Upper lobe of left lung (tissue), 6 donors: ENCODE measurements at regions not wholly inside any gene's neighbourhood (a gene's known extent, or its start where the extent isn't known, plus 50 kb on each side); places are given as distances from the start of the nearest gene placed in this dataset.

ENCODE experiments used
- ATAC-seq, 2 donors: fragments of 200-7000 bp; cut with Tn5 transposase; one replicate each; pipeline ENCODE4 v1.9.1; 2022; ENCODE audit warnings: mild to moderate bottlenecking in 2 of 2, moderate library complexity in 2 of 2; ENCODE audit not compliant: low FRiP score in 2 of 2
- DNase-seq, 2 donors: peaks; one replicate each; pipeline ENCODE4 v3.0.0-alpha.2; 2019 to 2020
- H3K27ac ChIP-seq, 4 donors: fragments of 200-600 bp; sonication (generic); one replicate each; pipeline ENCODE4 v1.5.1; 2016 to 2019
- H3K27me3 ChIP-seq, 4 donors: fragments of 200-600 bp; sonication (generic); one replicate each; pipeline ENCODE4 v1.5.1; 2017 to 2019
- H3K36me3 ChIP-seq, 4 donors: fragments of 200-600 bp; sonication (generic); one replicate each; pipeline ENCODE4 v1.5.1; 2016 to 2019
- H3K4me1 ChIP-seq, 4 donors: fragments of 200-600 bp; sonication (generic); one replicate each; pipeline ENCODE4 v1.5.1; 2018 to 2019
- H3K4me3 ChIP-seq, 4 donors: fragments of 200-600 bp; sonication (generic); one replicate each; pipeline ENCODE4 v1.5.1; 2017 to 2019; ENCODE audit warnings: mild to moderate bottlenecking in 2 of 4, moderate library complexity in 1 of 4
- H3K9me3 ChIP-seq, 4 donors: fragments of 200-600 bp; sonication (generic); one replicate each; pipeline ENCODE4 v1.5.1; 2018 to 2019
- EP300 ChIP-seq, 4 donors: sonication (generic); formaldehyde crosslinking; IDR thresholded peaks; one replicate each; pipeline ENCODE4 v1.5.1; 2017; ENCODE audit warnings: antibody characterized with exemption in 4 of 4, control low read depth in 2 of 4
- POLR2A ChIP-seq, 4 donors: fragments of 450-650 bp; IDR thresholded peaks; one replicate each; pipeline ENCODE4 v1.5.1; 2016 to 2017; ENCODE audit warnings: antibody characterized with exemption in 4 of 4, mild to moderate bottlenecking in 2 of 4
- POLR2AphosphoS5 ChIP-seq, 2 donors: sonication (generic); formaldehyde crosslinking; IDR thresholded peaks; one replicate each; pipeline ENCODE4 v1.5.1; 2017; ENCODE audit warnings: antibody characterized with exemption in 2 of 2
- WGBS, 2 donors: methylation state at CpG; one replicate each; pipeline ENCODE4 v1.1.5; 2017 to 2018; 5-methylcytosine and 5-hydroxymethylcytosine counted together
- TF ChIP-seq, protein P1 (sequence below), 6 experiments: fragments of 450-650 bp in 4 of 6; fragments of 200-600 bp in 2 of 6; sonication (generic) in 2 of 6; IDR thresholded peaks; one replicate each; pipeline ENCODE4 v1.5.1; 2016 to 2019; ENCODE audit warnings: antibody characterized with exemption in 6 of 6
- donor health status: DM: no; HTN: no; CAD: no; lungs with moderate emphysema.
- donor health status: DM: no; HTN: yes; CAD: no; lungs with severe emphysema.

- H3K4me1 ChIP-seq, result peaks cover 0 to 22% (median 0%) of the 10 kb centered on the region in 4 donors
- no peak overlapping the region for H3K27ac ChIP-seq
- no peak for TF ChIP-seq POLR2AphosphoS5 (IDR thresholded peaks at IDR 0.05)
- TF ChIP-seq, protein P1, sequence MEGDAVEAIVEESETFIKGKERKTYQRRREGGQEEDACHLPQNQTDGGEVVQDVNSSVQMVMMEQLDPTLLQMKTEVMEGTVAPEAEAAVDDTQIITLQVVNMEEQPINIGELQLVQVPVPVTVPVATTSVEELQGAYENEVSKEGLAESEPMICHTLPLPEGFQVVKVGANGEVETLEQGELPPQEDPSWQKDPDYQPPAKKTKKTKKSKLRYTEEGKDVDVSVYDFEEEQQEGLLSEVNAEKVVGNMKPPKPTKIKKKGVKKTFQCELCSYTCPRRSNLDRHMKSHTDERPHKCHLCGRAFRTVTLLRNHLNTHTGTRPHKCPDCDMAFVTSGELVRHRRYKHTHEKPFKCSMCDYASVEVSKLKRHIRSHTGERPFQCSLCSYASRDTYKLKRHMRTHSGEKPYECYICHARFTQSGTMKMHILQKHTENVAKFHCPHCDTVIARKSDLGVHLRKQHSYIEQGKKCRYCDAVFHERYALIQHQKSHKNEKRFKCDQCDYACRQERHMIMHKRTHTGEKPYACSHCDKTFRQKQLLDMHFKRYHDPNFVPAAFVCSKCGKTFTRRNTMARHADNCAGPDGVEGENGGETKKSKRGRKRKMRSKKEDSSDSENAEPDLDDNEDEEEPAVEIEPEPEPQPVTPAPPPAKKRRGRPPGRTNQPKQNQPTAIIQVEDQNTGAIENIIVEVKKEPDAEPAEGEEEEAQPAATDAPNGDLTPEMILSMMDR (IDR thresholded peaks at IDR 0.05), result no peak
- no peak for TF ChIP-seq POLR2A (IDR thresholded peaks at IDR 0.05)
- no peak for TF ChIP-seq EP300 (IDR thresholded peaks at IDR 0.05)
- ATAC-seq, result no peak
- no peaks in the 10 kb centered on the region for H3K36me3 ChIP-seq
- 73 to 77% methylated on average over 7 to 8 of the region's 8 CpGs for WGBS, 2 donors
- no peak overlapping the region for H3K4me3 ChIP-seq
- H3K9me3 ChIP-seq, result no peaks in the 10 kb centered on the region
- H3K27me3 ChIP-seq, result no peaks in the 10 kb centered on the region
- no peak for DNase-seq
These were observed 160.6 kb downstream of the OLFM1 start for GRCh38 chr9:135248111-135248510.

GRCh38 chr9:135248721-135249120 lies 161.3 kb downstream of the OLFM1 start:
- Histone ChIP-seq H3K27ac (no peak overlapping the region), H3K4me1 (peaks cover 0 to 22% (median 0%) of the 10 kb centered on the region in 4 donors), H3K36me3 (no peaks in the 10 kb centered on the region), H3K4me3 (no peak overlapping the region), H3K27me3 (no peaks in the 10 kb centered on the region), H3K9me3 (no peaks in the 10 kb centered on the region)
- no peak for ATAC-seq
- 91 to 92% methylated on average over 8 to 12 of the region's 12 CpGs for WGBS, 2 donors
- DNase-seq, result no peak
- TF ChIP-seq, protein P1 (IDR thresholded peaks at IDR 0.05), result no peak
- TF ChIP-seq EP300 (IDR thresholded peaks at IDR 0.05) (no peak), POLR2A (IDR thresholded peaks at IDR 0.05) (no peak), POLR2AphosphoS5 (IDR thresholded peaks at IDR 0.05) (no peak)

DNA sequence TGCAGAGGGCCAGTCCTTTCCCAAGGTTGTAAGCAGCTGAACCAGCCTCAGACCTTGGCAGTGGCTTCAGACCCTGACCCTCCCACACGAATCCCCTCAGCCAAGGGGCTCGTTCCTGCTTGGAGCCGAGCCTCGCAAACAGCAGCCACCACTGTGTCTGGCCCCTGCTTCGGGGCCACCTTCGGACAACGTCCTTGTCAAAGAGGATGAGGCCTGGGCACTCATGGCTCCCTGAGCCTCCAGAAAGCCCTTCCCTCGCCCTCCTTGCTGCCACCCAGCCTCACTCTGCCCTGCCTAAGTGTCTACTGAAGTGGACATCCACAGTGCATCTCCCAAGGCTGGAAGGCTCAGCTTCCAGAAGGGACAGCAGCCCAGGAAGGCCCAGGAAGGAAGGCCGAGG lies 161.7 kb downstream of the OLFM1 start:
- no peak for DNase-seq
- 76 to 92% methylated on average over 6 to 8 of the region's 9 CpGs for WGBS, 2 donors
- Histone ChIP-seq H3K27me3 (no peaks in the 10 kb centered on the region), H3K4me1 (peaks cover 0 to 22% (median 0%) of the 10 kb centered on the region in 4 donors), H3K27ac (no peak overlapping the region), H3K36me3 (no peaks in the 10 kb centered on the region), H3K9me3 (no peaks in the 10 kb centered on the region), H3K4me3 (no peak overlapping the region)
- no peak for ATAC-seq
- TF ChIP-seq, protein P1 (IDR thresholded peaks at IDR 0.05), result no peak
- TF ChIP-seq EP300 (IDR thresholded peaks at IDR 0.05), result no peak
- TF ChIP-seq POLR2A (IDR thresholded peaks at IDR 0.05), result no peak
- no peak for TF ChIP-seq POLR2AphosphoS5 (IDR thresholded peaks at IDR 0.05)

- 83 to 91% methylated on average over 6 to 8 of the region's 8 CpGs for WGBS, 2 donors
- Histone ChIP-seq H3K27me3 (no peaks in the 10 kb centered on the region), H3K9me3 (no peaks in the 10 kb centered on the region), H3K27ac (no peak overlapping the region), H3K4me1 (peaks cover 0 to 22% (median 0%) of the 10 kb centered on the region in 4 donors), H3K36me3 (no peaks in the 10 kb centered on the region), H3K4me3 (no peak overlapping the region)
- ATAC-seq (no peak), DNase-seq (no peak)
- TF ChIP-seq POLR2A (IDR thresholded peaks at IDR 0.05) (no peak), EP300 (IDR thresholded peaks at IDR 0.05) (no peak), POLR2AphosphoS5 (IDR thresholded peaks at IDR 0.05) (no peak)
- TF ChIP-seq, protein P1 (IDR thresholded peaks at IDR 0.05), result no peak
These were observed 162.2 kb downstream of the OLFM1 start for GRCh38 chr9:135249711-135250110.

- Histone ChIP-seq H3K4me3 (no peak overlapping the region), H3K9me3 (no peaks in the 10 kb centered on the region), H3K27me3 (no peaks in the 10 kb centered on the region), H3K4me1 (peaks cover 0 to 14% (median 0%) of the 10 kb centered on the region in 4 donors), H3K27ac (no peak overlapping the region), H3K36me3 (no peaks in the 10 kb centered on the region)
- ATAC-seq, result no peak
- no peak for DNase-seq
- 76 to 92% methylated on average over 5 to 6 of the region's 6 CpGs for WGBS, 2 donors
- TF ChIP-seq POLR2AphosphoS5 (IDR thresholded peaks at IDR 0.05) (no peak), POLR2A (IDR thresholded peaks at IDR 0.05) (no peak), EP300 (IDR thresholded peaks at IDR 0.05) (no peak)
- TF ChIP-seq, protein P1 (IDR thresholded peaks at IDR 0.05), result no peak
These were observed 163.9 kb downstream of the OLFM1 start for GRCh38 chr9:135251331-135251761.
